Kidney (tissue), 13 donors: ENCODE measurements at regions not wholly inside any gene's neighbourhood (a gene's known extent, or its start where the extent isn't known, plus 50 kb on each side); places are given as distances from the start of the nearest gene placed in this dataset.

Experiments used
- DNase-seq, 5 donors: peaks; one replicate each; pipeline ENCODE4 v3.0.0-alpha.2; 2013 to 2020
- FAIRE-seq: peaks from 2 replicates; lab custom pipeline; 2012; peaks lifted over from hg19 to GRCh38; lab: Jason Lieb, UNC
- H3K27ac ChIP-seq, 2 donors: one replicate each; pipeline ENCODE4 v1.7.0; 2013; ENCODE audit warnings: low read depth in 2 of 2, low read length in 2 of 2, inconsistent platforms in 1 of 2
- H3K27me3 ChIP-seq: one replicate; pipeline ENCODE4 v1.7.1; 2013; ENCODE audit warnings: low read length, inconsistent platforms; ENCODE audit not compliant: control insufficient read depth, insufficient read depth
- H3K36me3 ChIP-seq, 3 donors: one replicate each; pipeline versions ENCODE4 v1.7.0 to v1.7.1; 2013; ENCODE audit warnings: low read length in 3 of 3, control low read depth in 1 of 3, inconsistent platforms in 1 of 3; ENCODE audit not compliant: insufficient read depth in 3 of 3, control insufficient read depth in 2 of 3
- H3K4me1 ChIP-seq, 3 donors: one replicate each; pipeline versions ENCODE4 v1.7.0 to v1.7.1; 2013; ENCODE audit warnings: low read length in 3 of 3, inconsistent platforms in 1 of 3, low read depth in 1 of 3; ENCODE audit not compliant: control insufficient read depth in 2 of 3, insufficient read depth in 2 of 3
- H3K4me3 ChIP-seq, 3 donors: one replicate each; pipeline versions ENCODE4 v1.7.0 to v1.8.1; 2013; ENCODE audit warnings: low read length in 3 of 3, control low read depth in 1 of 3, inconsistent platforms in 1 of 3
- H3K9ac ChIP-seq, 3 donors: one replicate each; pipeline versions ENCODE4 v1.7.0 to v1.7.1; 2013; ENCODE audit warnings: low read length in 3 of 3, control low read depth in 1 of 3, inconsistent platforms in 1 of 3
- H3K9me3 ChIP-seq, 3 donors: one replicate each; pipeline versions ENCODE4 v1.7.0 to v1.7.1; 2013; ENCODE audit warnings: low read length in 3 of 3, control low read depth in 1 of 3, inconsistent platforms in 1 of 3; ENCODE audit not compliant: control insufficient read depth in 2 of 3, insufficient read depth in 1 of 3
- CTCF ChIP-seq: IDR thresholded peaks from 3 replicates; pipeline ENCODE4 v1.5.1; 2012; ENCODE audit warnings: mild to moderate bottlenecking, moderate library complexity, borderline replicate concordance; ENCODE audit not compliant: insufficient read depth; ENCODE audit errors: extremely low read depth
- intact Hi-C: fragments of 100-400 bp; cut with DNase I; formaldehyde crosslinking; loops from one replicate; pipeline ENCODE4 v1.11.1; 2022
- donor health status: control.
- donor health status: control.
- donor health status: control.
- donor health status: control.
- donor health status: control.
- donor health status: DM: yes; HTN: yes; CAD: no.
- donor health status: Normal renal cell carcinoma (clear cell type).

GRCh38 chr20:55515832-55516231, 489.5 kb downstream of the CBLN4 start:
- peaks cover 0 to 4% (median 0%) of the 10 kb centered on the region in 3 donors for H3K4me1 ChIP-seq
- no peak overlapping the region for H3K9ac ChIP-seq
- FAIRE-seq = no peak
- TF ChIP-seq CTCF = no peak
- DNase-seq = peak in 2 of 5 donors; percentile 31 to 41
- no peaks in the 10 kb centered on the region for H3K27me3 ChIP-seq
- no peak overlapping the region for H3K4me3 ChIP-seq
- intact Hi-C loops = no loop called here
- H3K27ac ChIP-seq = no peak overlapping the region
- H3K36me3 ChIP-seq = no peaks in the 10 kb centered on the region
- H3K9me3 ChIP-seq = no peaks in the 10 kb centered on the region

GRCh38 chr20:55514531-55514930, 490.8 kb downstream of the CBLN4 start:
- H3K4me3 ChIP-seq = no peak overlapping the region
- H3K4me1 ChIP-seq = peaks cover 0 to 4% (median 0%) of the 10 kb centered on the region in 3 donors
- DNase-seq (peak in 2 of 5 donors; percentile 56 to 69), FAIRE-seq (no peak)
- intact Hi-C loops = no loop called here
- H3K27me3 ChIP-seq = no peaks in the 10 kb centered on the region
- no peak for TF ChIP-seq CTCF
- no peak overlapping the region for H3K27ac ChIP-seq
- no peaks in the 10 kb centered on the region for H3K9me3 ChIP-seq
- H3K9ac ChIP-seq = no peak overlapping the region
- H3K36me3 ChIP-seq = no peaks in the 10 kb centered on the region

GRCh38 chr20:55513954-55514353, 491.4 kb downstream of the CBLN4 start:
- FAIRE-seq = no peak
- no peak for TF ChIP-seq CTCF
- intact Hi-C loops = no loop called here
- peak in 2 of 5 donors; percentile 45 to 50 for DNase-seq
- H3K4me1 ChIP-seq = peaks cover 0 to 4% (median 0%) of the 10 kb centered on the region in 3 donors
- no peak overlapping the region for H3K27ac ChIP-seq
- no peaks in the 10 kb centered on the region for H3K9me3 ChIP-seq
- no peaks in the 10 kb centered on the region for H3K27me3 ChIP-seq
- H3K9ac ChIP-seq = no peak overlapping the region
- no peaks in the 10 kb centered on the region for H3K36me3 ChIP-seq
- no peak overlapping the region for H3K4me3 ChIP-seq

- FAIRE-seq (no peak), DNase-seq (no peak)
- H3K36me3 ChIP-seq = no peaks in the 10 kb centered on the region
- H3K4me1 ChIP-seq = no peaks in the 10 kb centered on the region
- H3K9me3 ChIP-seq = no peaks in the 10 kb centered on the region
- no peak overlapping the region for H3K4me3 ChIP-seq
- H3K27me3 ChIP-seq = no peaks in the 10 kb centered on the region
- no peak overlapping the region for H3K27ac ChIP-seq
- intact Hi-C loops = no loop called here
- TF ChIP-seq CTCF = no peak
- H3K9ac ChIP-seq = no peak overlapping the region
These were observed 505.2 kb downstream of the CBLN4 start for GRCh38 chr20:55500130-55500529.
